GM21515 (cell line): ENCODE measurements at regions not wholly inside any gene's neighbourhood (a gene's known extent, or its start where the extent isn't known, plus 50 kb on each side); places are given as distances from the start of the nearest gene placed in this dataset.
"Not testable (repeated sequence)": the region's sequence is repeated elsewhere in the genome, so short reads cannot be mapped to it uniquely, and the experiment has no call there.

Experiments used
- ATAC-seq: cut with Tn5 transposase; IDR thresholded peaks from one replicate; pipeline ENCODE4 v1.9.1; 2021; ENCODE audit not compliant: unreplicated experiment

- ATAC-seq = not testable (repeated sequence)
These were observed 149.2 kb downstream of the PCDH7 start for GRCh38 chr4:30869387-30869786.

GRCh38 chr4:30870513-30870912, 150.3 kb downstream of the PCDH7 start:
- ATAC-seq = no peak

- no peak for ATAC-seq
These were observed 155.6 kb downstream of the PCDH7 start for GRCh38 chr4:30875658-30876269.

DNA sequence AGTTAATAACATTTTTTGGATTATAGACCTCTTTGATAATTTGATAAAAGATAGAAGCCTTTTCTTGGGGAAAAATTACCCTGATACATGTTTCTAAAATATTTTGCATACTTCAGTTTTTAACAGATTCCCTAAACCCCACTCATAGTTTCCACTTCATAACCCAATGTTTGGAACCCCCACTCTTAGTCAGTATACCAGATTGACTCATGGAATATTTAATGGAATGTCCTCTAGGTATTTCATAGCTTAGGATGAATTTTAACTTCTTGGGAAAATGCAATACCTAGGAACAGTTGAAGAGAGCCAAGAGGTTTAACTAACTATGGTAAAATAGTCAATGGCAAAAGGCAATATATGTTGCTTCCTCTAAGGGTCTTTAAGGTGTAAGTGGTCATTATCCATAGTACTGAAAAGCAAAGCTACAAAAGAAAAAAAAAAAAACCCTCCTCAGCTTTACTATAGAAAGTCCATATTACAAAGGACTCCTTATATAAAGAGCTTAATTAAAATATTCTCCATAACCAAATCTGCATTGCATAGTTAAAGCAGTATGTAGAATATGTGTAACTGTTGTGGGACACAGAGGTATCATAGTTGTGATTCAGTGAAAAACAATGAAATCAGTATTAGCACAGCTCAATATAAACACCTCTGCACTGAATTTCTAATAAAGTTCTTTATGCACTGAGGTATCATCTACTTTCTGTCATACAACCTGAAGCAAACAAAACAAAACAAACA, 159.9 kb downstream of the PCDH7 start:
- ATAC-seq = no peak

DNA sequence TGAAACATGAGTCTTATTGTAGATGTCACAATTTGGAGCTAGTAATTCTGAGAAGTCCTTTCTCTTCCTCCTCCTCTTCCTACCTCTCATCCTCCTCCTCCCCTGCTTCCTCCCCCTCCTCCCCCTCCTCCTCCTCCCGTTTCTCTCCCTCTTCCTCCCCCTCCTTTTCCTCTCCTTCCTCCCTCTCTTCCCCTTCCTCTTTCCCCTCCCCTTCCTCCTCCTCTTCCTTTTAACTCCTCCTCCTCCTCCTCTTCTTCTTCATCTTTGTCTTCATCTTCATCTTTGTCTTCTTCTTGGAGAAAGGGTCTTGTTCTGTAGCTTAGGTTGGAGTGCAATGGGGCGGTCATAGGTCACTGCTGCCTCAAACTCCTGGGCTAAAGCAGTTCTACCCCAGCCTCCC, 161.8 kb downstream of the PCDH7 start:
- ATAC-seq = no peak

DNA sequence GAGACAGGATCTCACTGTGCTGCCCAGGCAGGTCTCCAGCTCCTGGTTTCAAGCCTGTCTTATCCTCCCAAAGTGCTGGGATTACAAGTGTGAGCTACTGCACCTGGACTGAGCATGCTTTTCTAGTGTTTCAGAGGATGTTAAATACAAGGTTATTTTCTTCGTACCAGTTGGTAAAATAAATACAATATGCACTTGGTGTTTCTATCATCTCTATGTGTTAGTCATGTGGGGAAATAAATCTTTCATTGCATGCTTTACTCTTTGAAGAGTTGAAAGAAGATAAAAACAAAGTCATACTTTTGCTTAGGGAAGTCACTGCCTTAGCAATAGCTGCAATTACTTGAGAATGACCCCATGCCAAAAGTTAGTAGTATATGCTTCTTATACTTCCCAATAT, 162.3 kb downstream of the PCDH7 start:
- ATAC-seq = no peak

DNA sequence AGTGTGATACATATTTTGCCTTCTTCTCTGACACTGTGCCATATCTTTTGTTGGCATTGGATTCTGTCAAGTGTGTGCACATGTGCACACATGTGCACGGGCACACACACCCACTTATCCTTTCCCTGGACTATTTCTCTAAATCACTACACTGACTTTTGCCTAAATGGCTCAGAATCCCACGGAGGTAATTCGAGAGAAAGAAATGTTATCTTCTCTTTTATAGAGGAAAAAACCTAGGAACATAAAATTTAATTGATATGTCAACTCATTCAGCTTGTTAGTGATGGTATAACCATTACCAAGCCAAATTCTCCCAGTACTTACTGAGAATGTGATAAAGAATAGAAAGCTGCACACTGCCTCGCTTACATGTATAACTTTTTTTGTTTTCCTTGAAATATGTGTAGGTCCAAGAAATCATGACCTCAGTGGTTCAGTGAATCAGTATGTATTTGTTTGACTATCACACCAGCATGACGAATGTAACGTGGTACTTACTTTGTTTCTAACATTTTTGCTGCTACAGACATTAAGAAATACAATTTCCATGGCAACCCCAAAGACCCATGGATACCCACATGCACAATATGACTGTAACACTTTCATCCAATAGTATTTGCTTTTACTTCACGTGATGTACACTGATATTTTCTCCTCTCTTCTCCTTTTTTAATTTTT, 163.0 kb downstream of the PCDH7 start:
- ATAC-seq = no peak

DNA sequence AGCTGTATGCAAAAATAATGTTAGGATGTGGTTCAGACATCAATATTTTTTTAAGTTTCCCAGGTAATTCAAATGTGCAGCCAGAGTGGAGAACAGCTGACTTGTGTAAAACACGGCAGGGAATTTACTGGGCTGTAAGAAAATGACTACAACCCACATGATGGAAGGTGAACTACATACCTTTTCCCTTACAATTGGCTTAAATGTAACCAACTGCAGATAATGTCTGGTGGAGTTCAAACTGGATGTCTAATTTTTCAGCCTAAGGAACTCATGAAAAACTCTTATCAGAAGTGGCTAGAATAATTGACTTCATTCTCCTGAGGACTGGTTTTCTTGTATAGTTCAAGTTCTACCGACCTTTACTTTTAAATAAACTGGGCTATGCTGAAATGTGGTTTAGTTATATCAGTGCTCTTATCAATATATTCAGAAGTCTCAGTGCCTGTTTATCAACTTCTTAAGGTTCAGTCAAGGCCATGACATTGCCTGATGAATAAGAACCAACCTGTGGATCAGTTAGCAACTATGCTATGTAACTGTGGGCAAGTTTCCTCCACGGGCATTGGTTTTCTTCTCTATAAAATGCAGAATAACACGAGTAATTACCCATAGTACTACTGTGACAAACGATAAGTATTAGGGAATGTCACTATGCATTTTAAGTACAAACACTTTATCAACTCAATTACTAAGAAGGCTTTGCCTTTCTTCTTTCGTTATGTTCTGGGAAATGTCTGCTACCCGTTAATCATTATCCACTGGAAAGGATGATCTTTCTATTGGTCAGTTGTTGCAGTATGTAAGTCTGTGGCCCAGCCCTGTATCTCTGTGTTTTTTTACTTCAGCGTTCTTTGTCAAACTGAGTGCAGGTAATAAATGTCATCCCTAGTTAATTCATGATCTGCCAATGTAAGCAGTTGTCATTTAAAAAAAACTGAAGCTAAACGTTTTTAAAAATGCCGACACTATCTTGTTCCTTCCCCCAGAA, 181.6 kb downstream of the PCDH7 start:
- no peak for ATAC-seq

DNA sequence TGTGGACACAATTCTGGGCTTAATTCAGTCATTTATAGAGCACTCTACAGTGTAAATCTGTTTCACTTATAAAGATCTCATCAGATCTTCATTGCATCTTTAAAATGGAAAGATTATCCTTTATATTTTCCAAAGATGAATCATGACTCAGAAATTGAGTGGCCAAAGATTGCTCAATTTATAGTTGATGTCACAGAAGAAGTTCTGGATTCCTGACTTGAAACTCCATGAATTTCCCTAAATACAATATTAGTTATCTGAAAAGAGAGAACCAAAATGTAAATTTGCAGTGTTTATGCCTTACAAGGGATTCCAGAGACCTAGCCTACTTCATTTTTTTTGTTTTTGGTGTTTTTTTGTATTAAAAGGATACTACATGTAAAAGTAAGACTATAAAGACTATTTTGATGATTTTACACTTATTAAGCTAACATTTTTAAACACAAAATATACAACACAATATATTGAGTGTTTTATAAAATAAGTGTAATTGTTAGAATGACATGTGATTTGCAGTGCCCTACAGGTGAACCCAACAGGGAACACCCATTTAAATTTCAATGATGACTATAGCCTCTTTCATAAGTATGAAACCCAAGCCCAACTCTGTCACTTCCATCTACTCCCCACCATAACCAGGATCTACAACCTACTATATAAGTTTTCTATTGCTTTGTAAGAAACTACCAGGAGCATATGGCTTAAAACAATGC, 183.5 kb downstream of the PCDH7 start:
- no peak for ATAC-seq

GRCh38 chr4:30904215-30904555, 184.0 kb downstream of the PCDH7 start:
- no peak for ATAC-seq

GRCh38 chr4:30904588-30904987, 184.4 kb downstream of the PCDH7 start:
- no peak for ATAC-seq

DNA sequence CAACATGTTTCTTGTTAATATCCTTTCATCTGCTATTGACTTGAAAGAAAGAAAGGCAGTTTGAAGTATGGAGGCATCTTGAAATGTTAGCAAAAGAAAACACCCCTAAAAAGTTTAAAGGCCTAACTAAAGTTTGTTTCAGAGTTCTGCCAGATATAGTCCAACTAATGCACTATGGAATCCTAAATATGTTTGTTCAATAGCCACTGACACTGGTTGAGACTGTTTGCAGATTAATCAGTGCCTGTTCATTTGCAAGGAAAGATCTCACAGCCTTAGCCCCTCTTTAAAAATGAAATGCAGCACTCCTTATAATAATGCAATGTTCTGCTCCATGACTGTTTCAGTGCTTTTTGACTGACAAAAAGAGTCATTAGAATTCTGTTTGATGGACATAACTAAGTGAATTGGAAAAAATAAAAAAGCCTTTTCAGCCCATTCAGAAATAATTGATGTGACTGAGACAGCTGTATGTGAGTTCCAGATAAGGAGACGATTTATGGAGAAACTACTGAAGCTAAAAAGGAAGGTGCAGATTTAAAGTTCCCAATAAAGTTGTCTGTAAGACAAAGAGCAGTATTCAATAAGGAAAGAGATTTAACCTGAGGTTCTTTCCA, 192.0 kb downstream of the PCDH7 start:
- ATAC-seq = no peak

DNA sequence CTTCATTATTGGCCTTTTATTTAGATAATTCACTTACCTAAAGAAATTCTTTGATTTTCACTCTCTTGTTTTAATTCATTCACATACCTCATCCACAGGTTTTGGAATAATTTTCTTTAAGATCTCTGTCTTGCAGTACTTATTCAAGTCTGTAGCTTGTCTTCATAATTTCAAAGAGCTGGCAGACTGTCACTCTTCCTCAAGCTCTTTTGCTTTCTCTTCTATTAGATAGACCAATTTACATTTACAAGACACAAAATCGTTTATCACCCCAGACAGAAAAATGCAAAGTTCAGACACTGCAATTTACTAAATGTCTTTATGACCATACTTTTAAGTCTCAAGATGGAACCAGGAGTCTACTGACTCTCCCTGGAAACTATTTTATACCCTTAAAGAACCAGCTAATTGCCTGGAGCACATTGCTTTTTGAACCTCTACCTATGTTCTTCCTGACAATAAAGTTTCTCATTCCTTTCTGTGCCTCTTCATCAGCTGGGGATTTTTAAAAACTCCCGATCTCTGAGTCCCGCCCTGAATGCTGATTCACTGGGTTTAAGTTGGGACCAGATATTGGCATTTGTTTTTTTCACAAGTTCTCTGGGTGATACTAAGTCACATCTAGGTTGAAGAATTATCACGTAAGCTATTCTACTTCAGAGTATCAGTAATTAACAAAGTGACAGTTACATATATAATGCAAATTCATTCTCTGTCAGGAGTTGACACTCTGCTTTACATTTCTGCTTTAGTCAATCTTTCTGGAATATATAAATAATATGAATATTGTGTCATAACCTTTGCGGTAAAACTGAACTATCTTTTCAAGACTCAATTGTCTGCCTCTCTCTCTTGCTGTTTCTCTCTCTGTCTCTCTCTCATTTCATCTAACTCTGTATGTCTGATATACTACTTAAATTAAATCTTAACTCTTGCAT, 196.4 kb downstream of the PCDH7 start:
- ATAC-seq = no peak

- no peak for ATAC-seq
These were observed 197.8 kb downstream of the PCDH7 start for GRCh38 chr4:30917946-30918345.

DNA sequence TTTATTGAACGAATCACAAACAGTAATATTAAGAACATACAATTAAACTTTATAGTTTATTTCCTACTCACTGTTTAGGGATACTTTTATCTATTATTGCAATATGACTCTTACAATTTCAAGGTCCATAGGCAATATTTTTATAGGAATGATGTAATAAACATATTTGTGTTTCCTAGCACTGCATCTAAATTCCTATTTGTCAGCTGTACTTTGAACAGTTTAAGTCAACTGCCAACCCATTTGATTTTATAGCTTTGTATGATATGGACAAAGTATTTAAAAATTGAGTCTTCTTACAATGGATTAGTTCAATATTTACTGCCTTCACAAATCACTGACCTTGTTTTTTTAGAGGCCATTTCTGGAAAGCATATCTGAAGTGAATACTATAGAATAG, 199.3 kb downstream of the PCDH7 start:
- no peak for ATAC-seq

DNA sequence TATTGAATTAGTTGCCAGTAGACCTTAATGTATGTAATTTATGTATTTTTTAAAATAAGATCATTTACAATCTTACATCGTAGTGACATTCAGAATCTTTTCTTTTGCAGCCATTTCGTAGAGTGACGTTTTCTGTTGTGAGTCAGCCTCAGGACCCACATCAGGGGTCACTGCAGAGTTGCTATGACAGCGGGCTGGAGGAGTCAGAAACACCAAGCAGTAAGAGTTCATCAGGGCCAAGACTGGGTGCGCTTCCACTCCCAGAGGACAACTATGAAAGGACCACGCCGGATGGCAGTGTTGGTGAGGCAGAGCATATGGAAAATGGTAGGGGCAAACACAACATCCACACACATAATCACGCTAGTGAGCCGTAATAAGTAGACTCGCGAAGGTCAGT, 199.9 kb downstream of the PCDH7 start:
- ATAC-seq = no peak

DNA sequence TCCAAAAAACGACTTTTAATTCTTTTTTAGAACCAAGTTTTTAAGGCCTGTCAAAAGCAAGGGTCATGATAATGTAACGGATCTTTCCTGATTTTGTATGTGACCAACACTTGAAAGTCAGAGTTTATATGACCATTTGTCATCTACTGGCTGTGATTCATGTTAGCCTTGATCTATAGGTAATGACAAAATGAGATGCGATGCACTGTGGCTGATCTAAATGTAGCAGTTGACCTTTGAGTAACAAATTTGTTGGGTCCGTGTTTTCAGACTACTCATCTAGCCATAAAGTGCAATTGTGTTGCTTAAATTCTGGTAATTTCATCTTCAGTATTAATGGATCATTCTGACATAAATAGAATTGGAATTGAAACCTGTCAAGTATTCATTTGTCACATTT, 202.5 kb downstream of the PCDH7 start:
- ATAC-seq = no peak

GRCh38 chr4:30924495-30924894, 204.3 kb downstream of the PCDH7 start:
- ATAC-seq = no peak

DNA sequence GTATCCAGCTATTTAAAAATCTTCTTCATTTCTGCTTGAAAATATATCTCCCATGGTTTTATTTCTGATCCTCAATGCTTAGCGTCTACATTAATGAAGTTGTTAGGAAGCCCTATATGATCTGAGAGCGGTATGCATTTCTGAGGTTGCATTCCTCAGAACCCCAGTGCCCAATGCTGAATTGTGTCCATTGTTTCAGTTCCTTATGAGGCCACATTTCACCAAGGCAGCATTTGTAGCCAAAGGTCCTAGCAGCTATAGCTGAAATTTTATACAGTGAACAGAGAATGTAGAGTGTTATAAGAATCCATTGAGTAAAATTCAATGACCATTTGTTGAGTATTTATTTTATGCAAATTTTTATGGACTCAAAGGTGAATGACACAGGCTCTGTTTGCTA, 209.5 kb downstream of the PCDH7 start:
- ATAC-seq = no peak
